IPS DF 19.7 (cell line): ENCODE measurements at regions not wholly inside any gene's neighbourhood (a gene's known extent, or its start where the extent isn't known, plus 50 kb on each side); places are given as distances from the start of the nearest gene placed in this dataset.

Source experiments
- DNase-seq: peaks from one replicate; pipeline ENCODE4 v3.0.0-alpha.2; 2013; ENCODE audit warnings: low read depth, low spot score

DNA sequence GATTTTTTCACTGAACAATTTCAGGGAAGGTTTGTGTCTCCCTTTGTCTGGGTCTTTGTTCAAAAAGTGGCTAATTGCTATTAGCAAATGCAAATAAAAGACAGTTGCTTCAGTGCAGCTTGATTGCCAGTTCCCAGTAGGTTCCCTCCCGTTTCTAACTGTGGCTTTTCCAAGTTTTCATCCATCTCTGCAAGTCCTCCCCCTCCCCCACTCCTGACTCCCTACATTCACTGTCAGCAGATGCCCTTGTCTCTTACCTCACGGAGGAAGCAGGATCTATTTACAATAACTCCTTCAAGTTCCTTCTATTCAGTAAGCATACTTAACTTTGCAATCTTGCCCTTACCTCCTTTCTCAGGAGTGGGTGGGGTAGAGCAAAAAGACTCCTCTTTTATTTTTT is 55.4 kb upstream of the SCEL start:
- no peak for DNase-seq

GRCh38 chr13:77479326-77479725 is 56.2 kb upstream of the SCEL start:
- no peak for DNase-seq

DNA sequence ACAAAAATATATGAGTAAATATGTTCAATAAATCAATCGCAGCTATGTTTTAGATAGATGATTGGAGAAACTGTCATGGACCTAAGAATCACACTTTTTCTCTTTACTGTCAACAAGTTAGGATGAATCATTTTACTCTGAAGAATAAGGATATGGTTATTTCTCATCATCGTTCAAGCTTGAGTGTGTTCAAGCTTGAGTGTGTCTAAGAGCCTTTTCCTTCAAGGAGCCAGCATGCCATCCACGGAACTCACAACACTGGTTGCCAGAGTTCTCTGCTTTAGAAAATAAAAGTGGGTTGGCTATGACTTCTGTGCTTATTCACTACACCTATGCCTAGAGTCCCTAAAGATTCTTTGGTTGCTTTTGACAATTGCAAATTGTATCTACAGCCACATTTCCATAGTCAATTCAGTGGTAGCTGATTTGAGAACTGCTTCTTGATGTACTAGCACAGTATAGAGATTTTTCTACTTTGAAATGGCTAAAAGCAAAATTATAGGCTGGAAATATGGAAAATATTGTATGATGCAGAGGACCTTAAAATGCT is 58.1 kb upstream of the SCEL start:
- no peak for DNase-seq

DNA sequence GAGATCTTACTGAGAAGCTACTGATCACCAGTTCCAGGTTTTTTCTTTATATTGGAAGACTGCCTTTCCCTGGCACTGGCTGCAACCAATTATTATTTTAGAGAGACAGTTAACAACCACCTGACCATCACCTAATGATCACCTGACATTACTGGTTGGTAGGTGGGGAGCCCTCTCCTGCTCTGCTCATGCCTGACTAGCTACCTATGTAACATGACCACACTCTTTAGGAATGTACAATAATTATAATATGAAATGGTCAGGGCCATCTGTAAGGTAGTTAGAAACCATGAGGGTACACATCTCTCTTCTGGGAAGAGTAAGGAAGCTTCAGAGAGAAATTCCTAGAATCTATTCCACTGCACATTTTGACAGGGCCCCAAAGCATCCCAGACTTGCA is 59.0 kb upstream of the SCEL start:
- no peak for DNase-seq

GRCh38 chr13:77475345-77476084 is 60.0 kb upstream of the SCEL start:
- no peak for DNase-seq

- no peak for DNase-seq
These were observed 64.5 kb upstream of the SCEL start for GRCh38 chr13:77470986-77471385.

DNA sequence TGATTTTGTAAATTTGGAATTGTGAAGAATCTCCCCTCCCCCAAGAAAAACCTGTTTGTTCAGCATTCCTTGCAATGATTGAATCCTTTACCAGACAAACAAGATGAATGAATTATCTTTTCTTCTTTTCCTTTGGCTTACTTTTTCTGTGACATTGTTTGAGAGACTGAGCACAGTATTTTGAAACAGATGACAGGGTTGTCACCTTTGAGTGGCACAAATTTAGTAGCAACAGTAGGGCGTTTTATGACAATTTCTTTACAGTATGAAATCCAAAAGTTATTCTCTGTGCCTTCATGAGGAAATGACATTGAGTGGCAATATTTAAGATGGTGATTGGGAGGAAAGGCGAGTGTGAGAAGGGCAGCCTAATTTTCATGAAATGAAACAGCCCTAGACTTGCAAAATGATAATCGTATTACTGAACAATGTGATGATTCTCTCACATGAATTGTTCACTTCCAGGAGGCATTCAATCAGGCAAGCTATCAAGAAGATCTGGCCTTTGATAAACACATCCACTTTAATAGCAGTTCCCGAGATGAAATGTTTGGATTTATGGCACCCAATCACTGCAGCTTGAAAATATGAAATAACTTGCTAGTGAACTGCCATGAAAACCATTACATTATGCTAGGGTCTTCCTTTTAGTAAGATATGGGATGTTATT is 68.6 kb upstream of the SCEL start:
- no peak for DNase-seq

DNA sequence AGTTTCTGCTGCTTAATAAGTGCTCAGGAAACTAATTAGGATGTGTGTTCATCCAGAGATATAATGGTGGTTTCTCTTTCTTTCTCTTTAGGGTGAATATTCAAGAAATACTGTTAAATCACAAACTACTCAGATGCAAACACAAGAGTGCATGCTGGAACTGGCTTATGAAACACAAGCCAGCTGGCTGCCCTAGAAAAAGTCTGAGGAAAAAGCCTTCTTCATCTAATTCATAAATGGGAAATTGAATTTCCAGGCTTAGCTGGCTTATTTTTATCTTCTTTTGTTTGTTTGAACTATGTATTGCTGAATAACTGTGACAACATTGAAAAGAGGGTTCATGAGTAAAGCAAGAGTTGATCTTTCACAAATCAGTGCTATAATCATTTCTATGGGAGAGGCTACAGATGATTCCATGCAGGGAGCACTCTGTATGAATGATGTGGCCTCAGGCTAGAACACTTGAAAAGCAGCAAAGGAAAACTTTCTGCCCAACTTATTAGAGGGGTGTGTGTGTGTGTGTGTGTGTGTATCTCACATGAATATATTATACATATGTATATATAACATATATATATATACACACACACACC is 69.8 kb upstream of the SCEL start:
- DNase-seq, result no peak

DNA sequence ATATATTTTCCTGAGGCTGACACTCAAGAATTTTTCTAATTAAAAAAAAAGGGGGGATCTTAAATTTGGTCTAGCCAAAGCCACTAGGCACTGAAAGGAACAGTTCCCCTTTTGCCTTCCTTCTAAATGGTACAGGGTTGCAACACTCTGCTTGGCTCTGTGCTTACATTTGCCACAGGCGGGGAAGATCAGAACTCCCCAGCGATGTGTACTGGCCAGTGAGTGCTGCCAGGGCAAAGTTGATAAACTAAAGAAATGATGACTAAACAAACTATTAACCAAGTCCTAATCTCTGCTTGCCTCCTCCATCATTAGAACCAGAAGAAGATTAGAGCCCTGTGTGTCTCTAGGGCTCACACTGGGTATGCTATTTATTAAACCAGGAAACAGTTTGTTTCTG is 75.3 kb upstream of the SCEL start:
- no peak for DNase-seq

DNA sequence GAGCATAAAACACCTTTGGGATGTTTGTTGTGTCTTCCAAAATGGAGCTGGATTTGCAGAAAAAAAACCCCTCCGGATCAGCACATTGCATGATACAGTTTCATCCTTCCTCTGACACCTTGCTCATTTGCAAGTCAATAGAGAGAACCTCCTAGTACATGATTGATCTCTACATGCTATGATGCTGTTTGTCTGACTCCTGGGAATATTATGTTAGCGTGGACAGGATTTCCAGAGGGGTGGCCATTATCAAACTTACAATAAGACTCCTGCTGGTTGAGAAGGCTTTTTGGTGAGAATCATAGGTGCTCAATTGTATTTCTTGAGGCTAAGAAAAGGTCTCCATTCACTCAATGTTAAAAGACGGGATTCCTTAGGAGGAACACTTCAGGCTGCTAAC is 75.9 kb upstream of the SCEL start:
- no peak for DNase-seq

- no peak for DNase-seq
These were observed 76.8 kb upstream of the SCEL start for GRCh38 chr13:77458736-77459135.

- no peak for DNase-seq
These were observed 77.5 kb upstream of the SCEL start for GRCh38 chr13:77457966-77458365.

DNA sequence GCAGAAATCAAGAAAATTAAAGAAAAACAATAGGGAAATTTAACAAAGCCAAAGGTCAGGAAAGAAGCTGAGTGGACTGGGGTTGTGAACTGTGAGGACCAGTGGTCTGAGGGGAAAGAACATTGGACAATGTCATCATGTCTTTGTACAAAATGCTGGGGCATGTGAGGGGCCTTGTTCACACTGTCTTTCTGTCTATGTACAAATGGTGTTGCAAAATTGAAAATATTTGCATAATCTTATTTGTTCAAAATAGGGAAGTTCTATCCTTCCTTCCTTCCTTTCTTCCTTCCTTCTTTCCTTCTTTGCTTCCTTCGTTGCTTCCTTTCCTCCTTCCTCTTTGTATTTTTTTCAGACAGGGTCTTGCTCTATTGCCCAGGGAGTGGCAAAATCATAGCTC is 79.2 kb upstream of the SCEL start:
- DNase-seq, result no peak

DNA sequence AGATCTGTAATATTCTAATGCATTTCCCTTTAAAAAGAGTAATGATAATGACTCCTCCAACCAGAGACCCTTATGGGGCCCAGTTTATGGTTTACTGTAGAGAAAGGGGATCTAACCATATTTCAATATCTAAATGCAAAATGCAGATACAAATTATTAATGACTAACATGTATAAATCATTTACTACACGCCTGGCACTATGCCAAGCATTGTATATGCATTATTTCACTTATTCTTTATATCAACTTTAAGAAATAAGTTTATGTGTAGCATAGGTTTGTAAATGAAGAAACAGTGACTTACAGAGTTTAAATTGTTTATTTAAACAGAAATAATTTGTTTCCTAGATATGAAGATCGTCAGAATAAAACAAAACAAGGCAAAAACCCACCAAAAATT is 86.2 kb upstream of the SCEL start:
- DNase-seq, result no peak

- DNase-seq, result peak; percentile 23
These were observed 86.8 kb upstream of the SCEL start for GRCh38 chr13:77448689-77449088.

DNA sequence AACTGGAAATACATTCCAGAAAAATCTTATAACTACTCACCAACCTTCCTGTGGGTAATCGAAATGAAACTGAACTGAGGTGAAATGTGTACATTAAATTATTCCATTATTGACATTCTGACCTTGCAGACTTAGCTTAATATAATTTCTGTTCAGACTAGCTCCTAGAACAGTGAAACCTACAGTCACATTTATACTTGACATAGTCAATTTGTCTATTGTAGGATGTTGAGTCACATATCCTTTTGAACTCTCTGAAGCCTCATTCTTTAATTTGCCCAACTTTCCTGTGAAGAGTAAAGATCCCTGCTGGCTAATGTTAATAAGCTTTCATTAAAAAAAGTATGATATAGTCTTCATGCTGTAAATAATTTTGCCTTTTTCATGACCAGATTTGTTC is 92.0 kb upstream of the SCEL start:
- no peak for DNase-seq

DNA sequence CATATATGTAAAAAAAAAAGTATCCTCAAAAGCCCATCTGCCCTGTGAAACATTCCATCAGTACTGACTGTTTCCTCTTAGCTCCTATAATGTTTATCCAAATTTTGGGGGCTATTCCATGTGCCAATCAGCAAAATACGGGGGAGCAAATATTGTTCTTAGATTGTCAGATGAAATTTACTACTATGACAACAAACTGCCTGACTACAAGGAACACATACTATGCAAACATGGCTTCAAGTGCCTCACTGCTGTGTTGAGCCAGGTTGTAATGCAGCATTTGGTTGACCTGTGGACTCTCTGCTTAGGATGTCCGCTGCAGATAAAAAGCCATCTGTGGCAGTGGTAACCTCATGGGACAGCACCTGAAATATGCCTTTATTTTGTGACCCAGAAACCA is 98.2 kb upstream of the SCEL start:
- DNase-seq, result no peak

DNA sequence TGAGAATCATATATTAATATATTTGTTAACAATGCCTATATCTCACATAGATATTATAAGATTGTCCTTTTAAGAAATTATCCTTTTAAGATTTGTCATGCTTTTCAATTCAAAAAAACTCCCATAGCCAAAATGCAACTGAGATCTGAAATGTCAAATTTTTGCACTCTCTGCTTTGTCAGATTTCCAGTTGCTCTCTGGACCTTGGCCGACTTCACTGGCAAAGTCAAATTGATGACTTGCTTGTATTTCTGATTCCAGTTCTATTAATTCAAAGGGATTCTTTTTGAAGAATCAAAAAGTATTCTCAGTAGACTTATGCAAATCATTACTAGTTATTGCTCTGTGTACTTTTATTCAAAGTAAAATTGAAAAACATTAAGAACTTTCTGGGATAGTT is 101.2 kb upstream of the SCEL start:
- DNase-seq, result no peak

DNA sequence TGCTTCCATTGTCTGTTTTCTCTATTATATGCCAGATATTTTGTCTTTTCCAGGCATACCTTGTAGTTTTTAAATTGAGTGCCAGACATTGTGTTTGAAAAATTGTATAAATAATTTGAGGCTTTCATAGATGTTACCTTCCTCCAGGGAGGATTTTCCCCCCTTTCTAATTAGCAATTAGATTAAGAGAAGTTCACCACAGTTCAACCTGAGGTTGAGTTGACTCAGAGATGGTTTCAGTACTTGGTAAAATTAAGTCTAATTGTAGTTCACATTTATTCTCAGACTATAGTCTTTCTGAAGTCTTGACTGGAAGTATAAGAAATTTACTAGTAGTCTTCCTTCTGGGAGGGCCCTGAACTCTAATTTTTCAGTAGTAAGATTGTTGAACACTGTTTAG is 104.1 kb upstream of the SCEL start:
- DNase-seq, result no peak

GRCh38 chr13:77430377-77430951 is 103.6 kb upstream of the MYCBP2 start:
- DNase-seq, result no peak

DNA sequence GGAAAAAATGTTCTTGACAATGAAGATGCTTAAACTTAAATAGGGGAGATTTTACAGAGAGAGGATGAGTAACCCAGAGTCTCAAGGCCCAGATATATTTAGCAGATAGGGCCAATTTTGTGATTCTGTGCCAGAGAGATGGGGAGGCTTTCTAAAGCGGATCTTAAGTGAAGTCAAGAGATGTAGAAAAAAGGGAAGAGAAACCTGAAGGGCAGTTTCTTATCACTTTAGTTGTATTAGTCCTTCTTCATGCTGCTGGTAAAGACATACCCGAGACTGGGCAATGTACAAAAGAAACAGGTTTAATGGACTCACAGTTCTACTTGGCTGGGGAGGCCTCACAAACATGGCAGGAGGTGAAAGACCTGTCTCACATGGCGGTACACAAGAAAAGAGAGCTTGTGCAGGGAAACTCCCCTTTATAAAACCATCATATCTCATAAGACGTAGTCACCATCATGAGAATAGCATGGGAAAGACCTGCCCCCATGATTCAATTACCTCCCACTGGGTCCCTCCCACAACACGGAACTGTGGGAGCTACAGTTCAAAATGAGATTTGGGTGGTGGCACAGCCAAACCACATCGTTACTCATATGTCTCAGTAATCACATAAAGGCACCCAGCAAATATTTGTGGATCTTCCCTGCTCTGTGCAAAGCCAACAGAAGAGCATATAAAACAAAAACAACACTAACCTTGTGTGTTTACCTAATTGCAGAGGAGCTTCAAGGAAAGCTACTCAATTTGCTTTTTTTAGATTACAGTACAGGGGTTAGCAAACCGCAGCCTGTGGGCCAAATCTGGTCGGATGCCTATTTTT is 102.6 kb upstream of the MYCBP2 start:
- DNase-seq, result no peak

DNA sequence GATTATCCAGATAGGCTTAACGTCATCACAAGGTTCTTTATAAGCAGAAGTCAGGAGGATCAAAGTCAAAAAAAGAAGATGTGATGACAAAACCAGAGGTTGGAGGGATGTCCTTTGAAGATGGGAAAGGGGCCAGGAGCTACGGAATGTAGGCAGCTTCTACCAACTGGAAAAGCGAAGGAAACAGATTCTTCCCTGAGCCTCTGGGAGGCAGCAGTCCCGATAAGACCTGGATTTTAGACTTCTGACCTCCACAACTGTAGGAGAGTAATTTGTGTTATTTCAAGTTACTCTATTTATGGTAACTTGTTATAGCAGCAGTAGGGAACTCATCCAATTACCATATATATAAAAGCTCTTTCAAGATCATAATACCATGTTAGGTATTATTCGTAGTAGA is 98.8 kb upstream of the MYCBP2 start:
- DNase-seq, result no peak
